GM23338 (cell line): ENCODE measurements at regions not wholly inside any gene's neighbourhood (a gene's known extent, or its start where the extent isn't known, plus 50 kb on each side); places are given as distances from the start of the nearest gene placed in this dataset.

ENCODE experiments used
- ATAC-seq: fragments of 200-7000 bp; cut with Tn5 transposase; 3 replicates; pipeline ENCODE4 v1.9.1; 2020
- DNase-seq: peaks from one replicate; pipeline ENCODE4 v3.0.0-alpha.2; 2015; ENCODE audit warnings: low spot score
- H2AFZ ChIP-seq: fragments of 200-600 bp; sonication (generic); 2 replicates; pipeline ENCODE4 v1.8.0; 2016; ENCODE audit warnings: antibody characterized with exemption, mild to moderate bottlenecking, moderate library complexity
- H3F3A ChIP-seq: fragments of 200-600 bp; sonication (generic); replicated peaks from 2 replicates; pipeline ENCODE4 v1.8.0; 2017; ENCODE audit warnings: antibody characterized with exemption, mixed run types, low read depth
- H3K27ac ChIP-seq: fragments of 200-600 bp; sonication (generic); 2 replicates; pipeline ENCODE4 v1.6.1; 2016; ENCODE audit warnings: low read depth
- H3K27me3 ChIP-seq: fragments of 200-600 bp; sonication (generic); 2 replicates; pipeline ENCODE4 v1.8.0; 2016; ENCODE audit warnings: mild to moderate bottlenecking, mixed run types, moderate library complexity; ENCODE audit not compliant: insufficient read depth
- H3K36me3 ChIP-seq: fragments of 200-600 bp; sonication (generic); 2 replicates; pipeline ENCODE4 v1.8.0; 2016; ENCODE audit warnings: mild to moderate bottlenecking; ENCODE audit not compliant: insufficient read depth
- H3K4me1 ChIP-seq: fragments of 200-600 bp; sonication (generic); 2 replicates; pipeline ENCODE4 v1.8.0; 2016; ENCODE audit warnings: mild to moderate bottlenecking, moderate library complexity; ENCODE audit not compliant: insufficient read depth
- H3K4me2 ChIP-seq: fragments of 200-600 bp; sonication (generic); 2 replicates; pipeline ENCODE4 v1.7.1; 2017; ENCODE audit warnings: mixed run types
- H3K4me3 ChIP-seq: fragments of 200-600 bp; sonication (generic); 2 replicates; pipeline ENCODE4 v1.6.1; 2016; ENCODE audit warnings: mixed run types
- H3K79me2 ChIP-seq: fragments of 200-600 bp; sonication (generic); replicated peaks from 2 replicates; pipeline ENCODE4 v1.8.0; 2017; ENCODE audit warnings: mild to moderate bottlenecking; ENCODE audit not compliant: insufficient read depth
- H3K9me2 ChIP-seq: fragments of 200-600 bp; sonication (generic); 2 replicates; pipeline ENCODE4 v1.8.0; 2017; ENCODE audit not compliant: insufficient read depth
- H4K20me1 ChIP-seq: fragments of 200-600 bp; sonication (generic); replicated peaks from 2 replicates; pipeline ENCODE4 v1.8.0; 2017; ENCODE audit warnings: mild to moderate bottlenecking; ENCODE audit not compliant: insufficient read depth
- H3K27ac Mint-ChIP-seq: 2 replicates; pipeline ENCODE4 v1.8.0; 2020; ENCODE audit warnings: inconsistent platforms, mild to moderate bottlenecking, moderate library complexity, mixed read lengths
- H3K27me3 Mint-ChIP-seq: 3 replicates; pipeline ENCODE4 v1.8.0; 2022; ENCODE audit warnings: low read depth, mild to moderate bottlenecking, moderate library complexity, mixed read lengths, inconsistent platforms; ENCODE audit not compliant: insufficient read depth, poor library complexity
- H3K36me3 Mint-ChIP-seq: 3 replicates; pipeline ENCODE4 v1.8.0; 2021; ENCODE audit warnings: low read depth, mild to moderate bottlenecking, inconsistent platforms, moderate library complexity, mixed read lengths
- H3K4me1 Mint-ChIP-seq: 3 replicates; pipeline ENCODE4 v1.8.0; 2020; ENCODE audit warnings: mild to moderate bottlenecking, inconsistent platforms, mixed read lengths
- H3K4me3 Mint-ChIP-seq: 3 replicates; pipeline ENCODE4 v1.8.0; 2021; ENCODE audit warnings: moderate library complexity, mild to moderate bottlenecking, inconsistent platforms, mixed read lengths
- H3K9me3 Mint-ChIP-seq: 3 replicates; pipeline ENCODE4 v1.8.0; 2020; ENCODE audit warnings: moderate library complexity, mild to moderate bottlenecking, inconsistent platforms, mixed read lengths
- CTCF ChIP-seq, 2 experiments: fragments of 200-600 bp in 1 of 2; sonication (generic) in 1 of 2; conservative IDR thresholded peaks; 2 replicates each; pipeline versions ENCODE4 v1.5.1 to v1.6.1; 2016 to 2017; ENCODE audit warnings: antibody characterized with exemption in 2 of 2, low read depth in 2 of 2, mild to moderate bottlenecking in 2 of 2, moderate library complexity in 1 of 2
- NANOG ChIP-seq: IDR thresholded peaks from 2 replicates; pipeline ENCODE4 v1.6.1; 2016; ENCODE audit warnings: antibody characterized with exemption, borderline replicate concordance
- POLR2AphosphoS5 ChIP-seq: IDR thresholded peaks from 2 replicates; pipeline ENCODE4 v1.6.1; 2016; ENCODE audit warnings: antibody characterized with exemption, low read depth
- ZNF331 ChIP-seq: fragments of 250-450 bp; sonication (Bioruptor Pico); IDR thresholded peaks from 2 replicates; pipeline ENCODE4 v1.5.0; 2020; ENCODE audit warnings: low read depth, mild to moderate bottlenecking, moderate library complexity
- ZNF462 ChIP-seq: fragments of 250-450 bp; sonication (Bioruptor Pico); IDR thresholded peaks from 2 replicates; pipeline ENCODE4 v1.5.0; 2020; ENCODE audit warnings: mild to moderate bottlenecking, moderate library complexity

- Mint-ChIP-seq H3K4me1 (no peaks in the 10 kb centered on the region; the same call in 2 of the 3 replicates), H3K4me3 (no peak overlapping the region), H3K27me3 (no peaks in the 10 kb centered on the region), H3K27ac (no peak overlapping the region), H3K36me3 (no peaks in the 10 kb centered on the region), H3K9me3 (no peaks in the 10 kb centered on the region; the same call in 1 of the 3 replicates)
- H3K79me2 ChIP-seq = no peaks in the 10 kb centered on the region
- no peaks in the 10 kb centered on the region for H3F3A ChIP-seq
- TF ChIP-seq CTCF (conservative IDR thresholded peaks at IDR 0.05; ENCODE audit: low read depth in 2 of 2) (no peak), POLR2AphosphoS5 (no peak), ZNF331 (CRISPR knock-in tag) (no peak), ZNF462 (CRISPR knock-in tag) (no peak), NANOG (no peak)
- no peak overlapping the region for H3K4me3 ChIP-seq
- peaks cover 3% of the 10 kb centered on the region; the same call in 1 of the 2 replicates for H3K9me2 ChIP-seq
- no peaks in the 10 kb centered on the region for H4K20me1 ChIP-seq
- no peaks in the 10 kb centered on the region for H3K4me1 ChIP-seq
- ATAC-seq = no peak
- H3K36me3 ChIP-seq = no peaks in the 10 kb centered on the region
- no peak overlapping the region for H3K27ac ChIP-seq
- H3K4me2 ChIP-seq = no peak overlapping the region
- H3K27me3 ChIP-seq = no peaks in the 10 kb centered on the region
- no peak overlapping the region for H2AFZ ChIP-seq
- no peak for DNase-seq
These were observed 241.2 kb upstream of the HS6ST1 start for GRCh38 chr2:128559533-128560515.
